Activated CD4-positive, alpha-beta T cell treated with anti-CD3 and anti-CD28 coated beads, Interleukin-2, amount 50 U/mL, for 48 hours (primary cell): ENCODE measurements at regions not wholly inside any gene's neighbourhood (a gene's known extent, or its start where the extent isn't known, plus 50 kb on each side); places are given as distances from the start of the nearest gene placed in this dataset.

Experiments used
- DNase-seq, 2 experiments: peaks; one replicate each; pipeline ENCODE4 v3.0.0-alpha.2; 2020

DNA sequence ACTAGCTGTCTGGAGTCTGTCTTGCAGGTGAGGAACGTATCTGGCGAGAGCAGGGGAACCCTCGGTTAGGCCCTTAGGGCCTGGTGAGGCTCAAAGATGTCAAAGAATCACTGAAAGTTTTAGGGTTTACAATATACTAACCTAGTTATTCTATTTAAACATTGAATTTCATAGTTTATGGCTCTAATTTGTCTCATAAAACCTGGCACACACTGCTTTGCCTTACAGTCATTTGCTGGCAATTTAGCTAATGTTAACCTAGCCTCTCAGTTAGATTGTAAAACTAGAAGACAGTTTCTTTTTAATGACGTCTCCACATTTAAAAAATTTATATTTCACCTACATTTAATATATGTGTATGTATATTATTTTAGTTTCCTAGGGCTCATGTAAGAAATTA lies 89.6 kb upstream of the DOCK10 start:
- DNase-seq: no peak

DNA sequence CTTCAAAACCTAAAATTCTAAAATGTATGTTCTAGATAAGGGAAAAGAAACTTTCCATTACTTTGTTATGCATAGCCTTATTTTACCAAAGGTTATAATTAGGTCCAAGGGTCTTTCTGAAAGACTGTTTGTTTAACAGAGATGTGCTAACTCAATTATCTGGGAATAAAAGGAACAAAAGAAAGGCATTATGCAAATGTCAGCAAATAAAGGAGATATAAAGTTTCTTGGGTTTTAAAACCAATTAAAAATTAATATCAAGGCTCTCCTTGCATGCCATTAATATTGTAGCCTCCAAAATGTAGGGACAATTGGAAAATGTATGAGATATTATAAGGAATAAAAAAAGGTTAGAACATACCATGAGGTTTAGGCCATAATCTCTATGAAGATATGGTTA lies 87.8 kb upstream of the DOCK10 start:
- DNase-seq: no peak

DNA sequence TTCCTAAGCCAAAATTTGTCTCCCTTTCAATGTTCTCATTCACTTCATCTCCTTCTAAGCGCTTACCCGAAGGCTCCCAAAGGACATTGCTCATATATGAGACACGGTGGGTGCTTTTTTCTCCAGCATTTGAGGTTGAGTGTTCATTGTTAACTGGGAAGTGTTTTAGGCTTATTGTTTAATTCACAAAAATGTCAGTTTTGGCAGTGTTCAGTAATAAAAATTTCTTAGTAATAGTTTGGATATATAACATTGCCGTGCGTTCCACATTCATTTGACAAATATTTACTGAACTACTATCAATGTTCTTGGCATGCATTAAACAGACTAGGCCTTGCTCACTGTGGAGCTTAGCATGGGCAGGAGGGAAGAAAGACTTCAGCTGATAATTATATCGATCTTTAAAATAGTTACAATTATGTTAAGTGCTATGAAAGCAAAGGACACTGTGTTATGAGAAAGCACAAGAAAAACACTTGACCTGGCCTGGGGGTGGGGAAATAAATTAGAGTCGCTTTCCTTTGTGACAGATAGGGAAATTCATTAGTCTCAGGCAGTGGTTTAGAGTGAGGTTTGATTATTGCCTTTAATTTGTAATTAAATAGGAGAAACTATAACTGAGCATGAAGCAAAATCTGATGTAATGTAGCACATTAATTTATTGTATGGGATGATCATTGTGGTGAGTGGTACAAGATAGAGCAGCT lies 82.2 kb upstream of the DOCK10 start:
- DNase-seq: no peak

DNA sequence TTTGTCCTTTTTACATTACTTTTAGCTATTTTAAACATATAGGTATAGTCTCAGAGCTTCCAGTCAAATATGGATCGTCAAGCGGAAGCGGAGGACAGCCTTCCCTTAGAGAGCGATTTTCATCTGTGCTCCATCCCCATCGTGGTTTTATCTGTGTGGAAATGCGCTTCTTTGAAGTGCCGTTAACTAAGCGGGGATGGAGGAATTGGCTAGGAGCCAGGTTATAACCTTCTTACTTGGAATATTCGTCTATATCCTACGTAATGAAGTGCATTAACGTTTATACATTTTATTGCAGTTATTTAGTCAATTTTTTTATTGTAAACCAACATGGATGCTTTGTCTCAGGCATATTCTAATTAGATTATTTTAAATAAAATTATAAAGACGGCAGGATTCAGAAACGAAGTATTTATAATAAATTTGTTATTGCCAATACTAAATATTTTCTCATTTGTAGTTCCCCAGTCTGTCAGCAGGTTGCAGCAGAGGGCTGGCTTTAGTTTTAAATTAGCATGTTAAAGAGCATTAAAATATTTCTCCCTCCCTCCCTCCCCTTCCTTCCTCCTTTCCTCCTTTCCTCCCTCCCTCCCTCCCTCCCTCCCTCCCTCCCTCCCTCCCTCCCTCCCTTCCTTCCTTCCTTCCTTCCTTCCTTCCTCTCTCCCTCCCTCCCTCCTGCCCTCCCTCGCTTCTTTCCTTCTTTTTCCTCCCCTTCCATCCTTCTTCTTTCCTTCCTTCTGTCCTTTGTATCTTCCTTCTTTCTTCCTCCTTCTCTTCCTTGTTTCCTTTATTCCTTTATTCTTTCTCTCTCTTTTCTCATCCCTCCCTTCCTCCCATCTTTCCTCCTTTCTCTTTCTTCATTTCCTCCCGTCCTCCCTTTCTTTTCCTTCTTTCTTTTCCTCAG lies 80.6 kb upstream of the DOCK10 start:
- DNase-seq: peak; percentile 17 to 36

DNA sequence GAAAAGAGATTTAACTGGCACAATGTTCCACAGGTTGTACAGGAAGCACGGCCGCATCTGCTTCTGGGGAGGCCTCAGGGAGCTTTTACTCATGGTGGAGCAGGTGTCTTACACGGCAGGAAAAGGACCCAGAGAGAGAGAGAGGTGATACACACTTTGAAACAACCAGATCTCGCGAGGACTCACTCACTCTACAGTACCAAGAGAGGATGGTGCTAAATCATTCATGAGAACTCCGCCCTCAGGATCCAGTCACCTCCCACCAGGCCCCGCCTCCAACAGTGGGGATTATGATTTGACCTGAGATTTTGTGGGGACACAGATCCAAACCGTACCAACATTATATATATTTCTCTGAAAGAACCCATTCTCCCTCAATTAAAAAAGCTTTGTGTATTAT lies 79.7 kb upstream of the DOCK10 start:
- peak in 1 of 2 experiments; percentile 8 for DNase-seq

DNA sequence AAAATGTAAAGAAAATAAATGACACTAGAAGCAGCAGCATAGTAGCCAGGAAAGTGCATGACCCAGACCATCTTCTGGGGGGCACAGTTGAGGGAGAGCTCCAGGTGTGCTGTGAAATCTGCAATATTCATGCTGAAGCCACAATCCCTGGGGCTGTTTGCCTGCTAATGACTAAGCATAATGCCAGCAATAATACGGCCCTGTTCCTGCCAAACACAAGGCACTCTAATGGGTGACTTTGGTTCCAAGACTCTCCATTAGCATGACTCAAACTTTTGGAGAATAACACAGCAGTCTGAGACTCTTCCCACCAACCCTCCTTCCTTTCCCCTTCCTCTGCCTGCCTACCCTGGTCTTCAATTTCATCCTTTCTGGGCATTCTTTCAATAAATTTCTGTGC lies 77.9 kb upstream of the DOCK10 start:
- no peak for DNase-seq

DNA sequence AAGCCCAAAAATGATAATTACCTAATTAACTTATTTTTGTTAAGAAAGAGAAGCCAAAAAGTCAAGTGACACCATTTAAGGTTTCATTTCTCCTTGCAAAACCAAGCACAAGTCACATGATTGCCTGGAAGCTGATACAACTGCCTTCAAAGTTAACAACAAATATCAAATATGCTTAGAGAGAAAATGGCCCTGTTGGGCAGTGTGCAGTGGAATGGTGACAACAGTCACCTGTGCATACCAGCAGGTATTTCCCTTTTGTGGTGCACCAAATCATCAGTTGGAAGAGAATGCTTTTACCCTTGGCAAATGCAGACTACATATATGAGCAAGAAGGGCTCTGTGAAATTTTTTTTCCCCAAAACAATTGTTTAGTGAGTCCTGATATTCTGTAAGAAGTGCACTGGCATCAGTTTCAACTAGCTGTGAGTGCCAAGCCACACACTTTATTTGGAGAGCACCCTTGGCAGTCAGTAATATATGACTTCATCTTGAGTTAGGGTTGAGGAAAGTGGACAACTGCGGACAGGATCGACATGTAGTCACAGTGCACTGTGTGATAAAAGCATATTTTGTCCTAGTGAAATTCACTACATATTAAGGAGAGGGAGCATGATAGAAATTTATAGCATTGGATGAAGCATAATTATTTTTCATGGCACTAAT lies 74.9 kb upstream of the DOCK10 start:
- no peak for DNase-seq

DNA sequence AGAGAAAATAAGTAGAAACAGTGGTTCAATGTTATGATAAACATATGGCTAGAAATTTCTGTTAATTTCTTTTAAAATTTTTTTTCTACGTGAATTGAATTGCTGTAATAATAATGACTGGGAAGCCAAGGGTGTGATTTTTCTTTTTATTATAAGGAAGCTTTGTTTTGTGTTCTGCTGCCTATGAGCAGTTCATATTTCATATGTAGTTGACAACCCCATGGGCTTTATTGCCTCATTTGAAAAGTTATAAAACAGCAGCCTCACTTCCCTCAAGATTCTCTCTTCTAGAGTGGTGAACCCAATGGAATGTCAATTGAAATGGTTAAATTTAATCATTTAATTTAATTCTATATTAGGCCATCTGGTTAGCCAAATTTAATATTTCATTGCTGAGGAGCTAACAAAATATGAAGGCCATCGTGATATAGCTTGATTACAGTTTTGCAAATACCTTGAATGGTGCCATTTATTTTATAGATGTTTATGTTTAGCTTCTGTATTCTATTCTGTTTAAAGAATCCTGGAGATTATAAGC lies 72.6 kb upstream of the DOCK10 start:
- no peak for DNase-seq

DNA sequence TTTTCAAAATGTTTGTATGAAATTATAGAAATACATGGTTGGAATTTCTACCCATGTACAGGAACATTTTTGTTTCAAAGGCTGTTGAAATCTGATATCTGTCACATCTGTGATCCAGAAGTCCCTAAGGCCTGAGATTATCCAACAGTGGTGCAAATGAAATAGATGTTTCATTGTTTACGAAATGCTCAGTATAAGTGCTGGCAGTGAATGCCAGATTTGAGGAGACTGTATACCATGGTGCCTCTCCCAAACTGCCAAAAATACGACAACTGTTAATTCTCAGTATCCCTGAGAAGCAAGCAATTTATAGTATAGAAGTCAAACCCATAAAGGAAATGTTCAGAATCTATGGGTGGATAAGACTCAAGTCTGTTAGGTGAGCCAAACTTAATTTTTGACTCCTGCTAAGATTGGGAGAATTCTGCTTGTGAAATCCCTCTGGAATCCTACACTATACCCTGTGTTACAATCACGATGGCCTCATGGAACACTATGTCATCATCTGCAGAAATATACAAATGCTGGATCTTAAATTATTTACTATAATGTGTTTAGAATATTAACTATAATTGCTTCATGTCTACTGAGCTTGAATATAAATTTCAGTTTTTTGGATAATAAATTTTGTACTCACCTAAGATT lies 71.2 kb upstream of the DOCK10 start:
- no peak for DNase-seq

DNA sequence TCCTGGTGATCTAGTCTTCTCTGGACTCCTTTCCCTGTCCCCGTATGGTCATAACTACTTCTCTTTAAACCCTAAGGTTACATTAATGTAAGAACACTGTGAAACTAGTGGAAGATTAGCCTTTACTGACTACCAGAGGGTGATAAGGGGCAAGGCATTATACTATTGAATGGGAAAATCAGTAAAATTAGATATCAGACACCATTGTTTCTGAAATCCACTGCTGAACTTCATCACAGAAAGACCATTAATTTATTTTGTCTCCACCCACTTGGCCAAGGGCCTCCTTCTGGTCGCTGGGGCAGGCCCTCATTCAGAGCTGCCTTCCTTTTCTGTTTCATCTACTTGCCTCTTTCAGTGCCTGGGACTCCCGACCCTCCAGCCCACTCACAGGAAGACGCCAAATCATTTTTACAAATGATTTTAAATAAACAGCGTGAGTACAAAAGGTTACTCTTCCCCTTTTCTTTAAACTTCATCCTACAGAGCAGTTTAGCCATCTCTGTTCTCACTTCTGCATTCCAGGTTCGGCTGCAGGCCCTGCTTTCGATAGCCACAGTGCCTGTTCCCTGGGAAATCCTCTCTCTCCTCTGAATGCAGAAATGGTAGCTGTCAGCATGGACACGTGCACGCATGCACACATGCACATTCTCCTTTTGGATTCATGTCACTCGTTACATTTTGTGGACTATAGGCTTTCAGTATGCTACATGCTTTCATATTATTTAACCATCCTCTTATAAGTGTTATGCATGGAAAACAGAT lies 70.3 kb upstream of the DOCK10 start:
- no peak for DNase-seq

DNA sequence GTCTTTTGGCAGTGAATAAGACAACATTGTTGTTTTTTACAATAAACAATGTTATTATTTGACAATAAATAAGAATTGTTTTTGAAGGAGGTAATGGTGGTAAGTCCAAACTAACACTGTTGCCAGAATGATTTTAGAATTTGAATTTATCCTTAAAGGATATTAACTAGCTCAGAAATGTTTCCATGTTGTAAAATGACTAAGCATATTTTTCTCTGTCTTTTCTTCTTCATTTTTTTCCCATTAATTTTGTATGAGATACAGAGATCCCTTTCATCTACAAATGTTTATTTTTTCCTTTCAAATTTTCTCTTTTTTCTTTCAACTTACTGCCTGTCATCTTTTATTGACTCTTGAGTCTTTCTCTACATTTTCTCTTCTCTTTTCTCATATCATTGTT lies 66.5 kb upstream of the DOCK10 start:
- no peak for DNase-seq

DNA sequence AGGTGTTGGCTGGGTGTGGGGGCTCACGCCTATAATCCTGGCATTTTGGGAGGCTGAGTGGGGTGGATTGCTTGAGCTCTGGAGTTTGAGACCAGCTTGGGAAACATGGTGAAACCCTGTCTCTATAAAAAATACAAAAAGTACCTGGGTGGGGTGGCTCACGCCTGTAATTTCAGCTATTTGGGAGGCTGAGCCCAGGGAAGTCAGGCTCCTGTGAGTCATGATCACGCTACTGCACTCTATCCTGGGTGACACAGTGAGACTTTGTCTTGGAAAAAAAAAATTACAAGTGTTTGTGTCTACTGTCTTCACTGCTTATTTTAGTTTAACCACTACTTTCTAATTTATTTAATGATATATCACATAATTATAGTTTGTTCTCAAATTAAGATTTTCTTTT lies 62.7 kb upstream of the DOCK10 start:
- no peak for DNase-seq

DNA sequence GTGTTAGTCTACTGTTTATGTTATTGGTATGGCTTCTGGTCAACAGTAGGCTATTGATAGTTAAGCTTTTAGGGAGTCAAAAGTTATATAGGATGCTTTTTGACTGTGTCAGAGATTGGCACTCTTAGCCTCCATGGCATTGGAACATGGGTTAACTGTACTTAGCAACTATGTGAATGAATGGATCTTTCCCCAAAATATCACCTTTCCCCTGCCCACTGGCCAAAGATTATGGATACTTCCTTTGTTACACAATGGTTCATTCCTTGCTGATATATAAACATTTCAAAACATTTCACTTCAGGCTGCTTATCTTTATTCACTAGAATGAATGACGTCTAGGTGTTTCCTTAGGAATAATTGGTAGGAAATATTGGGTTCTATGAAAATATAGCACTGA lies 62.1 kb upstream of the DOCK10 start:
- DNase-seq: no peak

DNA sequence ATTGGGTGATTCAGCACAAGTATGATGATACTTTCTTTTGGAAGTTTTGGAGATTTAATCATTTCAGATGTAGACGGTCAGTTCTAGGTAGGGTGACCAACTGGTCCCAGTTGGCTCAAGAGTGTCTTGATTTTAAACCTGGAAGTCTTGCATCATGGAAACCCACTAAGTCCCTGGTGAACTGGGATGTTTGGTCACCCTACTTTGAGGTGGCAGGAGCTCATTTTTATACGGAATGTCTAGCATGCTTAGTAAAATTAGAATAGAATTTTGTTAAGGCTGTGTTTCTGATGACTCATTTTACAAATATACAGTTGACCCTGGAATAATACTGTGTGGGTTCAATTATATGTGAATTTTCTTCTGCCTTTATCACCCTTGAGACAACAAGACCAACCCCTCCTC lies 61.5 kb upstream of the DOCK10 start:
- DNase-seq: no peak

DNA sequence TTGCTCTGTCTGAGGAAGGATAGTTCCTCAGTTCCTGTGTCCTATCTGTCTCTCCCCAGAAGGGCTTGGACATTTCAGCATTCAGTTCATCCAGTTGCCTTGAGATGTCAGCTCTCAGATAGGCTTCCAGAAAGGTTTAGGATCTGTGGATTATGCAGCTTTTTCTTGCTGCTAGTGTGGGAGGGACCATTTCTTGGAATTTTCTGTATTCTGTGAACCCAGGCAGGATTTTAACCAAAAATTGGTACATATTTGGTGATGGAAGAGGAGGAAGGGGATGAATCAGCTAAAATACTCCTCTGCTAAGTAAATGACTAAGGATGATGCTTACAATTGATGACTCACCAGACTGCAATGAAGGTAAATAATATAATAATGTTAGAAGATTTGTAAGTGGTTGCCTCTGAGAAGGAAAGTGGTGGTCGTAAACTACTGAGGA lies 58.6 kb upstream of the DOCK10 start:
- no peak for DNase-seq

DNA sequence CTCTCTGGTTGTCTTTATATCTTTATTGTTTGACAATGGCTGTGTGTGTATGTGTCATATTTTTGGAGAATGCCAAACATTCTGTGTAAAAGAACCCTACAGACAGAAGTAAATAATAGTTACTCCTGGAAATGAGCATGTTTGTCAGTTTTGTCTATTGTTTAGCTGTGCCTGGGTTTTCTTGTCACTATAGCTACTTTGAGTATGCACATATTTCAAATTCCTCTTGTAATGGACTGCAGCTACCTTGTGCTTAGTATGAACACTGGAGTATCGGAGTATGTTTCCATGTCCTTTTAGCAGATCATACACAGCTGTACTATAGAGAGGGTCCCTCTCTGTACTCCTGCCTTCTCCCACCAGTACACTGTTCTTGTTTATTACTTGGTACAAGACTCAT lies 58.0 kb upstream of the DOCK10 start:
- no peak for DNase-seq

DNA sequence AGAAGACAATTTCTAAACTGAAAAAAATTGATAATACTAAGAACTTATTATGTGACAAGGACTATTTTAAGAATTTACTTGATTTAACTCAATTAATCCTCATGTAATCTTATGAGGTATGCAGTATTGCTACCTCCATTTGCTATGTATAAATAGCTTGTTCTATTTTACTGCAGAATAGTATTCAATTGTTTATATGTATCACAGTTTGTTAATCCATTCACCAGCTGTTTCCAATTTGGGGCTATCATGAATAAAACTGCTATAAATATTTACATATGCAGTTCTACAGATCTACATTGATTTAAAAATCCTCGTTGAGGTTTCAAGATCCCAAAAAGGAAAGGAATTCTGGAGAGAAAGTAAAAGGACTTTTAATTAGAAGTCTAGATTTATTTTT lies 54.8 kb upstream of the DOCK10 start:
- no peak for DNase-seq
